Stimulated activated memory B cell treated with anti-CD40 and anti-IgM and Interleukin-4, amounts not matched to agents 10 μg/mL and 1 μg/mL and 100 μg/mL, for 72 hours (primary cell): ENCODE measurements at regions not wholly inside any gene's neighbourhood (a gene's known extent, or its start where the extent isn't known, plus 50 kb on each side); places are given as distances from the start of the nearest gene placed in this dataset.
A peak's percentile ranks its signal among the peaks of the same experiment; 100 is the strongest.

Experiments
- ATAC-seq: fragments of 150-1000 bp; cut with Tn5 transposase; 2 replicates; pipeline ENCODE4 v1.10.0; 2021
- H3K27ac Mint-ChIP-seq: one replicate; pipeline ENCODE4 v1.8.0; 2022; ENCODE audit warnings: mild to moderate bottlenecking, mixed read lengths
- H3K27me3 Mint-ChIP-seq: one replicate; pipeline ENCODE4 v1.8.0; 2022; ENCODE audit warnings: mixed read lengths
- H3K36me3 Mint-ChIP-seq: one replicate; pipeline ENCODE4 v1.8.0; 2022; ENCODE audit warnings: mixed read lengths
- H3K4me1 Mint-ChIP-seq: one replicate; pipeline ENCODE4 v1.8.0; 2022; ENCODE audit warnings: mixed read lengths
- H3K4me3 Mint-ChIP-seq: one replicate; pipeline ENCODE4 v1.8.0; 2022; ENCODE audit warnings: mild to moderate bottlenecking, moderate library complexity, mixed read lengths
- H3K9me3 Mint-ChIP-seq: one replicate; pipeline ENCODE4 v1.8.0; 2022; ENCODE audit warnings: mixed read lengths

- Mint-ChIP-seq H3K9me3 (no peaks in the 10 kb centered on the region), H3K27ac (peak overlapping the region; percentile 64), H3K4me3 (no peak overlapping the region), H3K36me3 (no peaks in the 10 kb centered on the region), H3K27me3 (no peaks in the 10 kb centered on the region), H3K4me1 (peaks cover 26% of the 10 kb centered on the region)
- ATAC-seq, result peak; percentile 88
Observed at GRCh38 chr14:34331728-34332623, 130.1 kb downstream of the SPTSSA start.

DNA sequence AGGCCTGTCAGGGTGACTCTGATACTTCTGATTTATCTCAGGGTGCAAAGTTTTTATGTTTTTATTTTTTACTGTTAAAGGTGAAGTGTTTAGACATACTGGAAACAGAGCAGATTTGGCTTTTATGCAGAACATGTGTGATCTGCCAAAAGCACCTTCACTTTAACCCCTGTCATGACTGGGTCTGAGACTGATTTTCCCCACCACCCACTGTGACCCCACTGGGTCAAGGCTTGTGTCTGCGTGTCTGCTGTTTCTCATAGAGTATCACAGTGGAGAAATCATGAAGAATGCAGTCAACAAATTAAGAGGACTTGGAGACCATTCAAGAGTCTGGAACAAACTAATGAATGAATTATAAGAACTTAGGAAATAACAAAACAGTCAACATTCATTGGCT lies 131.2 kb downstream of the SPTSSA start:
- ATAC-seq, result no peak
- H3K27ac Mint-ChIP-seq, result no peak overlapping the region
- H3K36me3 Mint-ChIP-seq, result no peaks in the 10 kb centered on the region
- H3K9me3 Mint-ChIP-seq, result no peaks in the 10 kb centered on the region
- H3K4me1 Mint-ChIP-seq, result peaks cover 20% of the 10 kb centered on the region
- no peak overlapping the region for H3K4me3 Mint-ChIP-seq
- H3K27me3 Mint-ChIP-seq, result no peaks in the 10 kb centered on the region

- peaks cover 5% of the 10 kb centered on the region for H3K27me3 Mint-ChIP-seq
- peaks cover 16% of the 10 kb centered on the region for H3K4me1 Mint-ChIP-seq
- no peaks in the 10 kb centered on the region for H3K36me3 Mint-ChIP-seq
- no peak overlapping the region for H3K27ac Mint-ChIP-seq
- H3K4me3 Mint-ChIP-seq, result no peak overlapping the region
- no peaks in the 10 kb centered on the region for H3K9me3 Mint-ChIP-seq
- ATAC-seq, result no peak
Observed at GRCh38 chr14:34329301-34329700, 132.7 kb downstream of the SPTSSA start.

GRCh38 chr14:34328178-34328577 lies 133.9 kb downstream of the SPTSSA start:
- ATAC-seq, result no peak
- Mint-ChIP-seq H3K4me1 (peaks cover 20% of the 10 kb centered on the region), H3K36me3 (no peaks in the 10 kb centered on the region), H3K27me3 (peaks cover 11% of the 10 kb centered on the region), H3K4me3 (no peak overlapping the region), H3K9me3 (no peaks in the 10 kb centered on the region), H3K27ac (no peak overlapping the region)

- ATAC-seq, result no peak
- Mint-ChIP-seq H3K4me3 (no peak overlapping the region), H3K27ac (no peak overlapping the region), H3K4me1 (peaks cover 13% of the 10 kb centered on the region), H3K27me3 (peaks cover 11% of the 10 kb centered on the region), H3K36me3 (no peaks in the 10 kb centered on the region), H3K9me3 (no peaks in the 10 kb centered on the region)
Observed at GRCh38 chr14:34325493-34325892, 136.5 kb downstream of the SPTSSA start.

DNA sequence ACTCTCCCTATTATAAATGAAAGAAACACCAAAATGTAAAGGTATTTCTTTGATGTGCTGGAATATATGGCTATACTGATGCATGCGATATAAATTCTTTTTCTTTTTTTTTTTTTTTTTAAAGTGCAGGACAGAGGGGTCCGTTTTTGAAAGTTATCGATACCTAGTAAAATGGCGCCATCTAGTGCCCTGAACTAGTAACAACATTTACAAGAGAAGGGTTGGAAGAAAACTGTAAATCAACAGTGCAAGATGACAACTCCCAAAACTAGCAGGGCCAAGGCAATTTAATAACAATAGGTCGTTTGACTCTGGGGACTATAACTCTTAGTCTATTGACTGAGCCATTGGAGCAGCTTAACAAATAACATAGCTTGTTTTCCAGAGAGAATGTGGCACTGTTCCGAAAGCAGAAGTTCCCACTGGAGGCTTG lies 137.7 kb downstream of the SPTSSA start:
- Mint-ChIP-seq H3K4me3 (no peak overlapping the region), H3K4me1 (peaks cover 13% of the 10 kb centered on the region), H3K36me3 (no peaks in the 10 kb centered on the region), H3K27me3 (peaks cover 11% of the 10 kb centered on the region), H3K9me3 (no peaks in the 10 kb centered on the region), H3K27ac (no peak overlapping the region)
- ATAC-seq, result no peak

GRCh38 chr14:34322940-34323418 lies 139.1 kb downstream of the SPTSSA start:
- peak; percentile 60 for ATAC-seq
- Mint-ChIP-seq H3K9me3 (no peaks in the 10 kb centered on the region), H3K27me3 (peaks cover 11% of the 10 kb centered on the region), H3K4me1 (peaks cover 13% of the 10 kb centered on the region), H3K4me3 (no peak overlapping the region), H3K36me3 (no peaks in the 10 kb centered on the region), H3K27ac (no peak overlapping the region)

- H3K4me3 Mint-ChIP-seq, result no peak overlapping the region
- H3K9me3 Mint-ChIP-seq, result no peaks in the 10 kb centered on the region
- peaks cover 9% of the 10 kb centered on the region for H3K4me1 Mint-ChIP-seq
- H3K27ac Mint-ChIP-seq, result no peak overlapping the region
- peaks cover 21% of the 10 kb centered on the region for H3K27me3 Mint-ChIP-seq
- H3K36me3 Mint-ChIP-seq, result no peaks in the 10 kb centered on the region
- no peak for ATAC-seq
Observed at GRCh38 chr14:34319140-34319539, 142.9 kb downstream of the SPTSSA start.

DNA sequence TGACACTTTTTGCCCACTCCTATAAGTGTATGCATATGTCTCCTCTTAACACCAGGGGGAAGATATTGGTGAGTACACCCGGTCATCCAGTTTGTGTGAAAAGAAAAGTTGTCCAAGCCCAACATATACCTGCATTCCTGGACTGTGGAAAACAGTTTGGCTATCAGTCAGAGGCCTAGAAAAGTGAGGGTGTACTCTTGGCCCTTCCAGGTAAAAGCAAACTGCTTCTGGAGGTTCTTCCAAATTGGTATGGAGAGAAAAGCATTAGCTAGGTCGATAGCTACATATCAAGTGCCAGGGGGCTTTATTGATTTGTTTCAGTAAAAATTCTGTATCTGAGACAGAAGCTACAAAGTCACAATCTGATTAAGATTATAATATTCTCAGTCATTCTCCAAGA lies 144.0 kb downstream of the SPTSSA start:
- ATAC-seq, result no peak
- no peak overlapping the region for H3K27ac Mint-ChIP-seq
- H3K4me3 Mint-ChIP-seq, result no peak overlapping the region
- peaks cover 16% of the 10 kb centered on the region for H3K27me3 Mint-ChIP-seq
- H3K9me3 Mint-ChIP-seq, result no peaks in the 10 kb centered on the region
- no peaks in the 10 kb centered on the region for H3K36me3 Mint-ChIP-seq
- peaks cover 5% of the 10 kb centered on the region for H3K4me1 Mint-ChIP-seq

DNA sequence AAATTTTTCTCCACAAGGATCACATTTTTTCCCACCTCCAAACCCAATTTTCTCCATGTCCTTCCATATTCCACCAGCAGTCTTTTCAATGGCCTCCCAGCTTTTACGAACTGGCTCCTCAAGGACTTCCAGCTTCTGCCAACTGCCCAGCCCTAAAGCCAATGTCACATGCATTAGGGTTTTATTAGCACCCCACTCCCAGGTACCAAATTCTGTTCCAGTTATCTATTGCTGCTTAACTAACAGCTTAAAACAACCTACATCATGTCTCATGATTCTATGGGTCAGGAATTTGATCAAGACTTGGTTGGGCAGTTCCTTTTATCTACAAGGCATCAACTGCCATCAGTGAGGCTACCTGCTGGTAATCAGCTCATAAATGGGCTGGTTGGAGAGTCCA lies 151.3 kb downstream of the SPTSSA start:
- no peaks in the 10 kb centered on the region for H3K27me3 Mint-ChIP-seq
- no peaks in the 10 kb centered on the region for H3K4me1 Mint-ChIP-seq
- H3K36me3 Mint-ChIP-seq, result no peaks in the 10 kb centered on the region
- no peak for ATAC-seq
- no peak overlapping the region for H3K4me3 Mint-ChIP-seq
- no peak overlapping the region for H3K27ac Mint-ChIP-seq
- H3K9me3 Mint-ChIP-seq, result no peaks in the 10 kb centered on the region

- no peaks in the 10 kb centered on the region for H3K36me3 Mint-ChIP-seq
- peaks cover 8% of the 10 kb centered on the region for H3K27me3 Mint-ChIP-seq
- peaks cover 1% of the 10 kb centered on the region for H3K9me3 Mint-ChIP-seq
- no peaks in the 10 kb centered on the region for H3K4me1 Mint-ChIP-seq
- no peak overlapping the region for H3K4me3 Mint-ChIP-seq
- no peak for ATAC-seq
- no peak overlapping the region for H3K27ac Mint-ChIP-seq
Observed at GRCh38 chr14:34303811-34304210, 158.2 kb downstream of the SPTSSA start.

DNA sequence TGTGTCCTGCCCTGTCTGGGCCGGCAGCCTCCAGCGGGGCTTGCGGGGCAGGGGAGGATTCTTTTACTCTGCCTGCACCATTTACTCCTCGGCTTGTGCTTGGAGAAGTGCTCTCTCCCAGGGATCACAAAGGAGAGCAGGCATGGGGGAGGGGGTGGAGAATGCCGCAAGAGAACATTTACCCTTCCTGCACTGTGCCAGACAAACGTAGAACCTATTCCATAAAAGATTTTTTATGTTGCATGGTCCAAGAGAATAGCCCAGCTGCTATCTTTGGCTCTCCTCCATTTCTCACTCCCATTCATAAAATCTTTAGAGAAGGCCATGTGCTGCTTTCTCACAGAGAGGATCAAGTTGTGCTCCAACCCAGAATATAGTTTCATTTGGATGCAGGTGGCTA lies 159.4 kb downstream of the SPTSSA start:
- no peaks in the 10 kb centered on the region for H3K4me1 Mint-ChIP-seq
- no peaks in the 10 kb centered on the region for H3K36me3 Mint-ChIP-seq
- no peak overlapping the region for H3K27ac Mint-ChIP-seq
- H3K27me3 Mint-ChIP-seq, result peaks cover 12% of the 10 kb centered on the region
- H3K9me3 Mint-ChIP-seq, result peaks cover 2% of the 10 kb centered on the region
- H3K4me3 Mint-ChIP-seq, result no peak overlapping the region
- no peak for ATAC-seq

- peaks cover 2% of the 10 kb centered on the region for H3K9me3 Mint-ChIP-seq
- H3K27me3 Mint-ChIP-seq, result peaks cover 12% of the 10 kb centered on the region
- H3K4me3 Mint-ChIP-seq, result no peak overlapping the region
- ATAC-seq, result no peak
- no peaks in the 10 kb centered on the region for H3K4me1 Mint-ChIP-seq
- H3K36me3 Mint-ChIP-seq, result no peaks in the 10 kb centered on the region
- H3K27ac Mint-ChIP-seq, result no peak overlapping the region
Observed at GRCh38 chr14:34300882-34301734, 160.9 kb downstream of the SPTSSA start.

DNA sequence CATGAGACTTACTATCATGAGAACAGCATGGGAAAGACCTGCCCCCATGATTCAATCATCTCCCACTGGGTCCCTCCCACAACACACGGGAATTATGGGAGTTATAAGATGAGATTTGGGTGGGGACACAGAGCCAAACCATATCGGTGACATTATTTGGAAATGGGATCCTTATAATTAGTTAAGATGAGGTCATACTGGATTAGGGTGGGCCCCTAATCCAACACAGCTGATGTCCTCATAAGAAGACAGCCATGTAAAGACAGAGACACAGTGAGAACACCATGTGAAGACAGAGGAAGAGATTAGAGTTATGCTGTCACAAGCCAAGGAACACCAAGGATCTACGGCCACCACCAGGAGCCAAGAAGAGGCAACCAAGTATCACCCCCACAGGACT lies 161.7 kb downstream of the SPTSSA start:
- H3K27ac Mint-ChIP-seq, result no peak overlapping the region
- no peak for ATAC-seq
- H3K4me3 Mint-ChIP-seq, result no peak overlapping the region
- H3K9me3 Mint-ChIP-seq, result peaks cover 2% of the 10 kb centered on the region
- no peaks in the 10 kb centered on the region for H3K36me3 Mint-ChIP-seq
- no peaks in the 10 kb centered on the region for H3K4me1 Mint-ChIP-seq
- peaks cover 12% of the 10 kb centered on the region for H3K27me3 Mint-ChIP-seq

GRCh38 chr14:34299360-34299759 lies 162.7 kb downstream of the SPTSSA start:
- Mint-ChIP-seq H3K9me3 (peaks cover 2% of the 10 kb centered on the region), H3K27ac (no peak overlapping the region), H3K36me3 (no peaks in the 10 kb centered on the region), H3K4me3 (no peak overlapping the region), H3K27me3 (peaks cover 12% of the 10 kb centered on the region), H3K4me1 (no peaks in the 10 kb centered on the region)
- ATAC-seq, result no peak
